ENCODE measurements at regions not wholly inside any gene's neighbourhood (a gene's known extent, or its start where the extent isn't known, plus 50 kb on each side); places are given as distances from the start of the nearest gene placed in this dataset.

- no peak for TF ChIP-seq CTCF (IDR thresholded peaks at IDR 0.05)
- TF ChIP-seq EP300 (IDR thresholded peaks at IDR 0.05; ENCODE audit: low read depth), result no peak
- TF ChIP-seq POLR2A (IDR thresholded peaks at IDR 0.05), result no peak
Measured at GRCh38 chr18:77905449-77906055, 655.9 kb downstream of the GALR1 start.
